ENCODE measurements at regions not wholly inside any gene's neighbourhood (a gene's known extent, or its start where the extent isn't known, plus 50 kb on each side); places are given as distances from the start of the nearest gene placed in this dataset.

- H3K36me3 Mint-ChIP-seq, result no peaks in the 10 kb centered on the region
- no peak overlapping the region for H3K27ac ChIP-seq (ENCODE audit: low read depth in 1 of 2, low read length in 2 of 2)
- intact Hi-C loops (cut with micrococcal nuclease), result no loop called here
Measured at GRCh38 chr4:81746071-81746470, 274.4 kb upstream of the RASGEF1B start.

DNA sequence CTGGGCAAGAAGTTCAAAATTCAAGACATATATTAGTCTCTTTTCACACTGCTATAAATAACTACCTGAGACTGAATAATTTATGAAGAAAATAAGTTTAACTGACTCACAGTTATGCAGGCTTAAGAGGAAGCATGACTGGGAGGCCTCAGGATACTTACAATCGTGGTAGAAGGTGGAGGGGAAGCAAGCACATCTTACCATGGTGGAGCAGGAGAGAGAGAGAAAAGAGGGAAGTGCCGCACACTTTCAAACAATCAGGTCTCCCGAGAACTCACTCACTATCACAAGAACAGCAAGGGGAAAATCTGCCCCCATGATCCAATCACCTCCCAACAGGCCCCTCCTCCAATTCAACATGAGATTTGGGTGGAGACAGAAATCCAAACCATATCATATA lies 273.3 kb upstream of the RASGEF1B start:
- DNase-seq, result peak; percentile 15 to 31 (median 18)

More at GRCh38 chr4:81746071-81746470, 274.4 kb upstream of the RASGEF1B start:
- Histone ChIP-seq H3K4me3 (replicated peaks in 1 of 3; ENCODE audit: low read depth in 2 of 3, low read length in 3 of 3) (no peak overlapping the region), H2AFZ (ENCODE audit: insufficient read depth, low read depth, low read length, poor library complexity, severe bottlenecking) (no peak overlapping the region), H3K27me3 (ENCODE audit: control insufficient read depth in 2 of 2, insufficient read depth in 2 of 2, low read length in 2 of 2) (no peaks in the 10 kb centered on the region), H3K79me2 (ENCODE audit: insufficient read depth, low read length) (no peaks in the 10 kb centered on the region), H3K9ac (ENCODE audit: insufficient read depth, low read length, poor library complexity, severe bottlenecking) (no peak overlapping the region), H3K4me2 (replicated peaks; ENCODE audit: extremely low read depth, low read length, poor library complexity, severe bottlenecking) (no peak overlapping the region), H3K4me1 (ENCODE audit: control insufficient read depth in 1 of 2, insufficient read depth in 2 of 2, low read length in 2 of 2) (peaks cover 16 to 18% of the 10 kb centered on the region in 2 donors), H3K9me3 (replicated peaks in 1 of 2; ENCODE audit: control insufficient read depth in 1 of 2, insufficient read depth in 1 of 2, low read length in 2 of 2) (no peaks in the 10 kb centered on the region), H4K20me1 (ENCODE audit: insufficient read depth, low read length) (no peaks in the 10 kb centered on the region), H3K36me3 (replicated peaks in 1 of 2; ENCODE audit: control insufficient read depth in 1 of 2, insufficient read depth in 2 of 2, low read length in 2 of 2) (no peaks in the 10 kb centered on the region)
- no CpG with 5 or more reads among the region's 2 CpGs for WGBS (ENCODE audit: insufficient coverage)
- Mint-ChIP-seq H3K9me3 (peaks cover 0 to 4% (median 0%) of the 10 kb centered on the region in 7 donors), H3K4me1 (peaks cover 17% of the 10 kb centered on the region), H3K4me3 (no peak overlapping the region), H3K27me3 (ENCODE audit: low read depth in 3 of 3) (peaks cover 0 to 2% (median 0%) of the 10 kb centered on the region in 3 donors), H3K27ac (no peak overlapping the region)
- no peak for TF ChIP-seq CTCF (IDR thresholded peaks at IDR 0.05)
- DNase-seq, result no peak

More for the DNA sequence above, 273.3 kb upstream of the RASGEF1B start:
- WGBS (ENCODE audit: insufficient coverage), result no CpG with 5 or more reads among the region's 3 CpGs
- Histone ChIP-seq H3K27me3 (ENCODE audit: control insufficient read depth in 2 of 2, insufficient read depth in 2 of 2, low read length in 2 of 2) (no peaks in the 10 kb centered on the region), H3K9ac (ENCODE audit: insufficient read depth, low read length, poor library complexity, severe bottlenecking) (no peak overlapping the region), H3K4me2 (replicated peaks; ENCODE audit: extremely low read depth, low read length, poor library complexity, severe bottlenecking) (no peak overlapping the region), H3K79me2 (ENCODE audit: insufficient read depth, low read length) (no peaks in the 10 kb centered on the region), H3K4me1 (ENCODE audit: control insufficient read depth in 1 of 2, insufficient read depth in 2 of 2, low read length in 2 of 2) (peaks cover 26 to 28% of the 10 kb centered on the region in 2 donors), H2AFZ (ENCODE audit: insufficient read depth, low read depth, low read length, poor library complexity, severe bottlenecking) (no peak overlapping the region), H3K4me3 (replicated peaks in 1 of 3; ENCODE audit: low read depth in 2 of 3, low read length in 3 of 3) (no peak overlapping the region), H3K9me3 (replicated peaks in 1 of 2; ENCODE audit: control insufficient read depth in 1 of 2, insufficient read depth in 1 of 2, low read length in 2 of 2) (no peaks in the 10 kb centered on the region), H3K27ac (ENCODE audit: low read depth in 1 of 2, low read length in 2 of 2) (no peak overlapping the region), H4K20me1 (ENCODE audit: insufficient read depth, low read length) (no peaks in the 10 kb centered on the region), H3K36me3 (replicated peaks in 1 of 2; ENCODE audit: control insufficient read depth in 1 of 2, insufficient read depth in 2 of 2, low read length in 2 of 2) (no peaks in the 10 kb centered on the region)
- no peaks in the 10 kb centered on the region for H3K36me3 Mint-ChIP-seq
- no peak for TF ChIP-seq CTCF (IDR thresholded peaks at IDR 0.05)
- no peak overlapping the region for H3K4me3 Mint-ChIP-seq
- H3K9me3 Mint-ChIP-seq, result peaks cover 0 to 4% (median 0%) of the 10 kb centered on the region in 7 donors
- intact Hi-C loops (cut with micrococcal nuclease), result no loop called here
- H3K4me1 Mint-ChIP-seq, result peaks cover 26% of the 10 kb centered on the region
- peaks cover 0 to 2% (median 0%) of the 10 kb centered on the region in 3 donors for H3K27me3 Mint-ChIP-seq (ENCODE audit: low read depth in 3 of 3)
- H3K27ac Mint-ChIP-seq, result peak overlapping the region in 2 of 7 donors; percentile 17 to 68

Measured in CD14-positive monocyte (primary cell).